ENCODE measurements at regions not wholly inside any gene's neighbourhood (a gene's known extent, or its start where the extent isn't known, plus 50 kb on each side); places are given as distances from the start of the nearest gene placed in this dataset.
A peak's percentile ranks its signal among the peaks of the same experiment; 100 is the strongest.

GRCh38 chr4:27085396-27085795 is 224.8 kb downstream of the STIM2 start:
- no peaks in the 10 kb centered on the region for H3K9me3 ChIP-seq
- DNase-seq (ENCODE audit: low spot score in 2 of 2), result no peak
- H3K4me1 ChIP-seq, result no peaks in the 10 kb centered on the region
- TF ChIP-seq POLR2AphosphoS5 (IDR thresholded peaks at IDR 0.05) (no peak), CTCF (IDR thresholded peaks at IDR 0.05) (no peak)
- intact Hi-C loops (cut with DNase I; ENCODE audit: low total_unique reads), result no loop called here
- no peaks in the 10 kb centered on the region for H3K36me3 ChIP-seq
- peak overlapping the region in 1 of 3 donors; percentile 19 for H3K4me3 ChIP-seq
- H3K27me3 ChIP-seq, result peaks cover 0 to 31% of the 10 kb centered on the region in 2 donors
- H3K27ac ChIP-seq, result no peak overlapping the region

- no peak overlapping the region for H3K27ac ChIP-seq
- no peak overlapping the region for H3K4me3 ChIP-seq
- no peak for DNase-seq (ENCODE audit: low spot score in 2 of 2)
- intact Hi-C loops (cut with DNase I; ENCODE audit: low total_unique reads), result no loop called here
- no peak for TF ChIP-seq POLR2AphosphoS5 (IDR thresholded peaks at IDR 0.05)
- TF ChIP-seq CTCF (IDR thresholded peaks at IDR 0.05), result no peak
- TF ChIP-seq POLR2A (IDR thresholded peaks at IDR 0.05), result no peak
- H3K9me3 ChIP-seq, result no peaks in the 10 kb centered on the region
- H3K27me3 ChIP-seq, result peaks cover 0 to 31% of the 10 kb centered on the region in 2 donors
- no peaks in the 10 kb centered on the region for H3K36me3 ChIP-seq
- H3K4me1 ChIP-seq, result no peaks in the 10 kb centered on the region
Measured at GRCh38 chr4:27087306-27088045, 226.8 kb downstream of the STIM2 start.

- intact Hi-C loops (cut with DNase I; ENCODE audit: low total_unique reads), result no loop called here
- no peaks in the 10 kb centered on the region for H3K36me3 ChIP-seq
- TF ChIP-seq POLR2AphosphoS5 (IDR thresholded peaks at IDR 0.05), result peak in 1 of 3 donors; percentile 15
- no peak for TF ChIP-seq POLR2A (IDR thresholded peaks at IDR 0.05)
- peak in 1 of 2 donors; percentile 20 for DNase-seq (ENCODE audit: low spot score in 2 of 2)
- H3K27me3 ChIP-seq, result peaks cover 0 to 31% of the 10 kb centered on the region in 2 donors
- H3K4me1 ChIP-seq, result no peaks in the 10 kb centered on the region
- no peak overlapping the region for H3K4me3 ChIP-seq
- H3K9me3 ChIP-seq, result no peaks in the 10 kb centered on the region
- H3K27ac ChIP-seq, result no peak overlapping the region
Measured at GRCh38 chr4:27088491-27088890, 227.8 kb downstream of the STIM2 start.

- Histone ChIP-seq H3K36me3 (no peaks in the 10 kb centered on the region), H3K4me3 (no peak overlapping the region), H3K27me3 (peaks cover 0 to 31% of the 10 kb centered on the region in 2 donors), H3K9me3 (no peaks in the 10 kb centered on the region), H3K4me1 (no peaks in the 10 kb centered on the region), H3K27ac (no peak overlapping the region)
- intact Hi-C loops (cut with DNase I; ENCODE audit: low total_unique reads), result no loop called here
- no peak for TF ChIP-seq CTCF (IDR thresholded peaks at IDR 0.05)
- no peak for DNase-seq (ENCODE audit: low spot score in 2 of 2)
Measured at GRCh38 chr4:27089186-27089585, 228.5 kb downstream of the STIM2 start.

GRCh38 chr4:27090406-27090805 is 229.8 kb downstream of the STIM2 start:
- peaks cover 0 to 23% of the 10 kb centered on the region in 2 donors for H3K27me3 ChIP-seq
- no peak for TF ChIP-seq CTCF (IDR thresholded peaks at IDR 0.05)
- no peak for TF ChIP-seq POLR2A (IDR thresholded peaks at IDR 0.05)
- no peak for TF ChIP-seq POLR2AphosphoS5 (IDR thresholded peaks at IDR 0.05)
- no peak overlapping the region for H3K4me3 ChIP-seq
- DNase-seq (ENCODE audit: low spot score in 2 of 2), result no peak
- H3K36me3 ChIP-seq, result no peaks in the 10 kb centered on the region
- intact Hi-C loops (cut with DNase I; ENCODE audit: low total_unique reads), result no loop called here
- H3K27ac ChIP-seq, result no peak overlapping the region
- no peaks in the 10 kb centered on the region for H3K9me3 ChIP-seq
- no peaks in the 10 kb centered on the region for H3K4me1 ChIP-seq
